ENCODE measurements at regions not wholly inside any gene's neighbourhood (a gene's known extent, or its start where the extent isn't known, plus 50 kb on each side); places are given as distances from the start of the nearest gene placed in this dataset.
A peak's percentile ranks its signal among the peaks of the same experiment; 100 is the strongest.
"Not testable (repeated sequence)": the region's sequence is repeated elsewhere in the genome, so short reads cannot be mapped to it uniquely, and the experiment has no call there.

DNA sequence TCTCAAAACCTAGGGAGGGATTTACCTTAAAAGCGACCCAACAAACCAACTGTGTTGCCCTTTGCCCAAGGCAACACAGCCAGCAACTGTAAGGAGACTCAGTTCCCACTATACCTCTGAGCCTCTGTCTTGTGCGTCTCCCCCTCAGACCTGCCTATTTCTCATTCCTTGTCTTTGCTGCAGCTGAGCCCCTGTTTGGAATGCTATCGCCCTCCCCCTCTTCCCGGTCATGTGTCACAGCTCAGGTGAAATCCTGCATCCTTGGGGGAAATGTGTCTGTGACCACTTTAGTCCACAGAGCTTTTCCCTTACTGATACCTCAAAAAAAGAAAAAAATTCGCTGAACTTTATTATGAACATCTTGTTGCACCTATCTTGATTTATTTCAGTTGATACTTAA lies 52.0 kb upstream of the LRIG1 start:
- no peak for DNase-seq

DNA sequence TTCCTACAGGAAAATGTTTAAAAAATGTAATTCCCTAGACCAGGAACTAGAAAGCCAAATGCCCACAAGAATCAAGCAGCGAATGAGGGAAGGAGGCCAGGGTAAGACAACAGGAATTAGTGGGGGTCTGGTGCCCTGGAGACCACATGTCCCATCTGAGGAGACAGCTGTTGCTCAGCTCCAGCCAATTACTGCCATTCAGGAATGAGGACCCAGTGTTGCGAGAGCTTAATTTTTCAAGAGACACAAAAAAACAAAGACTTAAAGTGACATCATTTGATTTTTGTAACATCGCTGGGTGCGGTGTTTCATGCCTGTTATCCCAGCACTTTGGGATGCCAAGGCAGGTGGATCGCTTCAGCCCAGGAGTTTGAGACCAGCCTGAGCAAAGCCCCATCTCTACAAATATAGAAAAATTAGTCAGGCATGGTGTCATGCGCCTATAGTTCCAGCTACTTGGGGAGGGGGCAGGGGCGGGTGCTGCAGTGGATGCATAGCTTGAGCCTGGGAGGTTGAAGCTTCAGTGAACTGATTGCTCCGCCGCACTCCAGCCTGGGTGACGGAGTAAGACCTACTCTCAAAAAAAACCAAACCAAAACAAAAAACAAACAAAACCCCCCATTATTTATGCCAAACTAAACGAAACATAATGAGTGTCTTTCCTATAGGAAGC lies 52.8 kb upstream of the LRIG1 start:
- peak; percentile 0 for DNase-seq

DNA sequence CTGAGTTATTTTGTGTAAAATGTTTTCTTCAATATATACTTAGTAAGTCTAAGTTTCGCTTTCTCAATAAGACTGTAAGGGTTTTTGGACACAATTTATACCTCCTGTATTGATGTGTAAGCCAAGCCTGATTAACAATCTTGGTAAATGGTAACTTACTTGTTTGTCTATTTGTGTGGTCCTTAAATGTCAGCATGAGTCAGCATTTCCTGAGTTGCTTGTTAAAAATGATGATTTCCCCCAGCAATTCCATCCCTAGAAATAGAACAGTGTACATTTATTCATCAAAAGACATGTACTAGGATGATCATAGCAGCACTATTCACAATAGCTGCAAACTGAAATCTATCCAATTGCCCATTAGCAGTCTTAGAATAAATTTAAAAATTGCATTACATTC lies 53.4 kb upstream of the LRIG1 start:
- no peak for DNase-seq

DNA sequence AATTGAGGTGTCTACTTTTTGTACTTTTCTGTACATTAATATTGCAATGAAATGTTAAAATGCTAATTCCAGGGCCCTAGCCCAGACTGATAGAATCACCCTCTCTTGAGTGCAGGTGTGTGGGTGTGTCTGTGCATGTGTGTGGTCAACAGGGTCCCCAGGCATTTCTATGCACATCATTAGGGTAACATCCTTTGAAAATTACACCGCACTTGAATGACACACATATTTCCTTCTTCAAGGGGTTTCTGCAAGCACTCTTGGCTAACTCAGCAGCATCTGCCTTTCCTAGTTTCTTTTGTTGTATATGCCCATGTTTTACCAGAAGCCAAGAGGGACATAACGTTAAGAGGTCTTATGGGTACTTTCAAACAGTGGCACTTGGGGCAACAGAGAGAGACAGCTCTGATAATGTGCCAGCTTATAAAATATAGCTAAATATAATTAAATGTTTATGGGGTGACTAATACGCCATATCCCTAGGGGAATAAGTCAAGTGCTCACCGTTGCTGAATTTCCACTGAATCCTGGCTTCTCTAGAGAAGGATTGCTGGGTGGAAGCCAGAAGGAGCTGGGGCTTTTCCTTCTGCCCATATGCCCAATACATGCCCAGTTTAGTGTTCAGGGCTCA lies 54.5 kb upstream of the LRIG1 start:
- DNase-seq: peak; percentile 42

DNA sequence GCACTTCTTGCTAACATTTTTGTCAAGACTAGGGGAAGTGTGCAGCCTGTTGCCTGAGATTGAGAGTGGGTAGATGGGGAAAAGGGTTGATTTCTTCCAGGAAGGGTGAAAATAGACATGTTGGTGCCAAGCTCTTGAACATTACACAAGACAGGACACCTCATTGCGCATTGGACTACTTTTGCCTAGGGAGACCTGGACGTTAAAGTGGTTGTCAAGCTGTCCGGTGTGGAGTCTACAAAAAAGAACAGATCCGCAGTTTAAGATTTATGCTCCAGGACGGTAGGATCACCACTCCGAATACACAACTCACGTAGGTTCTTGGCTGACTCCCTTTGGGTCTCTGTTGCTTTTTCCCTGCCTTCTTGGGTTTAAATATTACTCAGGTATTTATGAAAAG lies 56.3 kb upstream of the LRIG1 start:
- no peak for DNase-seq

DNA sequence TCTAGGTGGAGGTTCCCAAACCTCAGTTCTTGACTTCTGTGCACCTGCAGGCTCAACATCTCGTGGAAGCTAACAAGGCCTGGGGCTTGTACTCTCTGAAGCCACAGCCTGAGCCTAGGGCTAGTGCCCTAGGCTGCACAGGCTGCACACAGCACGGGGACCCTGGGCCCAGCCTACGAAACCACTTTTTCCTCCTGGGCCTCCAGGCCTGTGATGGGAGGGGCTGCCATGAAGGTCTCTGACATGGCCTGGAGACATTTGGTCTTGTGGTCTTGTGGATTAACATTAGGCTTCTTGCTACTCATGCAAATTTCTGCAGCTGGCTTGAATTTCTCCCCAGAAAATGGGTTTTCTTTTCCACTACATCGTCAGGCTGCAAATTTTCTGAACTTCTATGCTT lies 59.1 kb upstream of the LRIG1 start:
- not testable (repeated sequence) for DNase-seq

DNA sequence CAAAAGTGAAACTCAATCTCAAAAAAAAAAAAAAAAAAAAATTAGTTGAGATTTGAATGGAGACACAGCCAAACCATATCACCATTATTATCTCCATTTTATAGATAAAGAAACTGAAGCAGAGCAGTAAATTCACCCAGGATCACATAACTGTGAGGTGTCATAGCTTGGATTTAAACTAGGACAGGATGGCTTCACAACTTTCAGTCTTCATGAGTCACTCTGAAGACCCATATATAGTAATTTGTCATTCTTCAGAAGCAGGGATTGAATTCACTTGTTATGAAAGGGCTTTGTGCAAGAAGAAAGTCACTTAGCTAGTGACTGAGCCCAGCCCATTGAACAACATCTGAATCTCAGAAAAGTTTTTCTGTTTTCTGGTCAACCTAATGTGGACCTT lies 60.5 kb upstream of the LRIG1 start:
- DNase-seq: no peak

DNA sequence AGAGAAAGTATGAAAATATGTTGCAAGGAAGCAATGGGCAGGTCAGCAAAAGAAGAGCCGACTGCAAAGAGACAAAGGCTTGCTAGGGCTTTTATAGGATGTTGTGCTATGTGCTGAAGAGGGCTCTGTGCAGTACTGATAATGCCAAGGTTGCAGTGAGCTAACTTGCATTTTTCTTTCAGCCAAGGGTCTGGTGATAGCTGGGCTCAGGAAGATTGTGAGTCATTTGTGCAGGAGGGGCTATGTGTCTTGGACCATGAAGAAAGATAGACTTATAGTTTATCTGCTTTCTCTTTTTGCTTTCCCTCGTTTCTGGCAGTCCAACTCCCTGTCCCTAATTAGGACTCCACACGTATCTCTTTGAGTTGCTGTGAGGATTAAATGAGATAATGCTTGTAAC lies 64.5 kb upstream of the LRIG1 start:
- DNase-seq: no peak

DNA sequence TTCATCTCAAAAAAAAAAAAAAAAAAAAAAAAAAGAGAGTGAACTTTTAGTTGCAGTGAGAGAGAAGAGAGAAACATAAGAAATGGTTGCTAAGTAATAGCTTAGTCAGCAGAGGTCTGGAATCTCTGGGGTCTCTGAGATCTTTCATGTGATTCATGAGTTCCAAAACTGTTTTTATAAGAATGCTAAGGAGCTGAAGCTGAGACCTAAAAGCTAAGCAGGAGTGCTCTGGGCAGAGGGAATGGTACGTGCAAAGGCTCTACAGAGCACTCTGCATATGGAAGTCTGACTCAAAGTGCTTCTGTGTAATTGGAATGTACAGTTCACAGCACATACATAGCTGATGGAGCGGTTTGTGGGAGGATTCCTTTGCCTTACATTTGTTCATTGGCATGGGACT lies 66.3 kb upstream of the LRIG1 start:
- no peak for DNase-seq

DNA sequence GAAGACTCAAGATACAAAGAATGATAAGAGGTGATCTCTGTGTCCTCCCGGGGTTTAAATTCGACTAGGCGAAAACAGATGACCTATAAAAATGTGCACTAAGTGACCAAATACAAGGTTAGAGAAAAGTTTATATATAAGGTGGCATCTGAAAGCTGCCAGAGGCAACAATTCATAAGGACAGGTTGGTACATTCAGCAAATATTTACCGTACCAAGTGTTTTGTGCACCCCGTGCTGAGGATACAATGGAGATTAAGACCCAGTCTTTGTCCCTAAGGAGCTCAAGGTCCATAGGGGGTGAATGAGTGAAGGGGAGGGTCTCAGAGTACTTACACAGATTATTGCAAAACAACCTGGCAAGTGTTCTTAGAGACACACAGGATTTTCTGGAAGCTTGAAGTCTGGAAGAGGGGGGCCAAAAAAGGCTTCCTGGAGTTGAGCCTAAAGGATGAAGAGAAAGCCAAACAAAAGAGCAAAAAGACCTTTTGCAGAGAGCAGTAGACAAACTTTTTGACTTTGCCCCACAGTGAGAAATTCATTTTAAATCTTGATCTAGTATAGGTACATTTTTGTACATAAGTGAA lies 71.4 kb upstream of the LRIG1 start:
- no peak for DNase-seq

DNA sequence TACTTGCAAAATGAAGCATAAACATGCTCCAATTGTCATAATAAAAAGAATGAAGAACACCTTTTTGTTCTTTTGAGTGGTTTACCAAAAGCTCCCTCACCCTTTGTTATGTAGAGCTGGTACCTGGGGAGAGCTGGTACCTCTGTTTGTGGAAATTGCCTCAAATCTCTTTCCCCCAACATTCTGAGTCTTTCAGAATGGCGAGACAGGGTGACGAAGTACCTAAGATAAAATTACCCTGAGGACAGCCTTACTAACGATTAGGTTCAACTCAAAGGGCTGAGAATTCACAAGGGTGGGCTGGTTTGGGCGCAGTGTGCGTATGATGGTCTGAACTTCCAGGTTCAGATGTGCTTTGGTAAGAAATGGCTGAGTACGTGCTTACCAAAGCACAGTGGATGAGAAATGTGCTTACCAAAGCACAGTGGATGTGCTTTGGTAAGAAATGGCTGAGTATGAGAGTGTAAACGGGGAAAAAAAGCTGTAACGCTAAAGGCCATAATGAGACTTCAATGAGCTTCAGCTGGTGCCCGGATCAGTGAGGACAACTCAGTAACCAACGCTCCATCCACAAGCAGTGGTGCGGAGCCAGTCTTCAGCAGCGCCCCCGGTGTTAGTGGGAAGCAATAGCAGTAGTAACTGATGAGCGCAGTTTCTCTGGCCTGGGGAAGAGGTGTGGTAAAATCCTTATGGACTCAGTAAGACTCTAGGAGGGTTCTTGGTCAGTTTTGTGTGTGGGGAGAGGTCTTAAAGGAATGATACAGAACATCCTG lies 72.3 kb upstream of the LRIG1 start:
- DNase-seq: no peak

DNA sequence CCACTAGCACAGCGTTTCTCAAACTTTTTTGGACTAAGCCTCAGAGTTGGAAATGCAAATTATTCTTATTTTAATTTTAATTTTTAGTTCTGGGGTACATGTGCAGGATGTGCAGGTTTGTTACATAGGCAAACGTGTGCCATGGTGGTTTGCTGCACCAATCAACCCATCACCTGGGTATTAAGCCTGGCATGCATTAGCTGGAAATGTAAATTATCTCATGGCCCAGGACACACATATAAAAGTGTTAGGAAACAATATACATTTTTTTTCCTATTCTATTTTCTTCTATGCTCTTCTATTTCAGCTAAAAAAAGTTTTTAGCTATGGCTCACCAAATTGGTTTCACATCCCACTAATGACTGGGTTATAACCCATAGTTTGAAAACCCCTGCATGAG lies 73.3 kb upstream of the LRIG1 start:
- no peak for DNase-seq

DNA sequence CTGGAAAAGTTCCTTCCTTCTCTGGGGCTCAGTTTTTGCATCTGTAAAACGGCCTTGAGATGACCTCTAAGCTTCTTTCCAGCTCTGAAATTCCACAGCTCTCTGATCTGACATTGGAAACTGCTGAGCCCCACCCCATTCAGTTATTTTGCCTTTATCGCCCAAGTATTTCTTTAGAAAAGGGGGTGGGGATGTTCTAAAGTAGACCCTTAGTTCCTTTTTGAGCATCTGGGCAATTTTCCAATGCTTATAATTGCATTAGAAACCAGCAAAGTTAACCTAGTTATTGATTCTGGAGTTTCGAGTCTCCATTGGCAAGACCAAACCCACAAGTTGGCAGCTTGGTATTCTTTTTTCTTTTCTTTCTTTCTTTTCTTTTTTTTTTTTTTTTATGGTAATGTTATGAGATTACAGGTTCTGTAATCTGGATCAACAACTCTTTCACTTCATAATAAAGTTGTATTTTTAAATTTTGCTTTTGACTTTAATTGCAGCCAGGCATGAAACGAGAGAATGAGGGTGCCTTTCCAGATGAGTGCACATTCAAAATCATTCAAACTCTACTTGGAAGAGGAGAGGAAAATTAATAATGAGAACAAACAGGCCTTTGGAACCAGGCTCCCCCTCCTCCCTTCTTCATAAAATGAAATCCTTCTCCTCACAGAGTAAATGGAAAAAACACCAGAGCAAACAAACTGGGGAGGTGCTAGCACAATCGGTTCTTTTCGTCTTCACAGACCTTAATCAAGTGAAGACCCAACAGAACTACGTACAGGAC lies 76.8 kb upstream of the LRIG1 start:
- peak; percentile 35 for DNase-seq

DNA sequence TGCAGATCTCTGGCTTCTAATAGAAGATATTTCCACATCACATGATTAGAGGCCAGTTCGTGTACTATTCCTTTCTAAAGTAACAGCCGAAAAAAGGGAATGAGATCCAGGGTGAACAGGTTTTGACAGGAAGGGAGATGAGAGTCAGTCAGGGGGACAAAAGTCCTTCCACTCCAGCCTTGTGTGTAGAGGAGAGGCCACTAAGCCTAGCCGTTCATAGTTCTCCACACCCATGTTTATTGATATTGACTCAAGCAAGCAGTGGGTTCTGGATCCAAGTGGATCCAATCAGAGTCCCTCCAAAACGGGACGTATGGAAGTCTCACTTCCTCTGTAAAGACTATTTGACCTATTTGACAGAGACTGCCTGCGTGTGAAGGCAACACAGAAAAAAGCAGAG lies 80.4 kb upstream of the LRIG1 start:
- DNase-seq: no peak

DNA sequence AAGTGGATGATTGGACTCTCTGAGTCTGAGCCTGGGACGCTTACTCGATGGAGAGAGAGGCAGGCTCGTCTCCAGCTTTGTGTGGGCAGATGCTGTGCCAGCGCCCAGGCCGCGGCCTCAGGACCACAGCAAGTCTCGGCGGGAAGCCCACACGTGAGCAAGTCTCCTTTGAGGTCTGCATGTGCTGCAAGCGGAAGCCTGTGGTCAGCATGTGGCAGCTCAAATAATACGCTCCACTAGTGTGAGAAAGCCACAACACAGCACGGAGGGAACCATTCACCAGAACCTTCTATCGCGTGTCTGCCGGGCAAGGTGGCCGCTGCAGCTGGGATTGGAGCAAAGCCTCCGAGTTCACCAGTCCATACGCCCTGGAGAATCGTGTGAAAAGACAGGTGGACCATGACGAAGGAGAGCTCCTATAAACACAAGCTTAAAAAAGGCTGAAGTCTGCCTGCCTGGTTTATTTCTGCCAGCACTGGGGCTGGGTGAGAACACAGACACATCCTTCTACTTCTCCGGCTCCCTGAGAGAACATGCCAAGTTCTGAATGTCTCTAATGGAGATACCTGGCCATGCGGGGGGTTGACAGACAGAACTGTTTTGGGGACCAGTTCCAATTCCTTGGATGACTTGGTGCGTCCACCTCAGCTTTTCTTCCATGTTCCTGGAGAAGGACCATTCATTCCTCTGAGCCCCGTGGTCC lies 82.0 kb upstream of the LRIG1 start:
- no peak for DNase-seq

DNA sequence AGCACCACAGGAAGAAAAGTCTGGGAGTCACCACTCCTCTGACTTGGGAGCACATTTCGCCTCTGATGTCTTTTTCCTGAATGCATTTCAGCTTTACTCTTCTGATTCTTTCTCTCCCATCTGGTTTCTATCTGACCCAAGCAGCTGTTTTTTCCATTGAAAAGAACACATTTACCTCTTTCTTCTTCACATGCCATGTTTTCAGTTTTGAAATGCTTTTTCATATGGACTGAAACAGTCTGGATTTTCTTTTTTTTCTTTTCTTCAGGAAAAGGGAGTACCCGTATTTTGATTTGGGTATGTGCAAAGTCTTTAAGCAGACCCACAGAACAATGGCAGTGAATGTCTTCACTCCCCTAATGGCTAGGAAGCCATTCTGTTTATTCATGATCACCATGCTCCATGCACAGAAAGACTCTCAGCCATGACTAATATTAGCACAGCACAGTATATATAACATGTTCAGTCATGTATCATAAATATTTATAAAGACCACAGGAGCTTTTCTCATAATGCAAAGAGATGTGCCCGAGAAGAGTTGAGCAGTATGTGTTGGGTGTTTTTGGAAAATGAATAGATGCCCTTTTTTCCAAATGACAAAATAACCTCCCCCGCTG lies 82.7 kb upstream of the LRIG1 start:
- DNase-seq: no peak

DNA sequence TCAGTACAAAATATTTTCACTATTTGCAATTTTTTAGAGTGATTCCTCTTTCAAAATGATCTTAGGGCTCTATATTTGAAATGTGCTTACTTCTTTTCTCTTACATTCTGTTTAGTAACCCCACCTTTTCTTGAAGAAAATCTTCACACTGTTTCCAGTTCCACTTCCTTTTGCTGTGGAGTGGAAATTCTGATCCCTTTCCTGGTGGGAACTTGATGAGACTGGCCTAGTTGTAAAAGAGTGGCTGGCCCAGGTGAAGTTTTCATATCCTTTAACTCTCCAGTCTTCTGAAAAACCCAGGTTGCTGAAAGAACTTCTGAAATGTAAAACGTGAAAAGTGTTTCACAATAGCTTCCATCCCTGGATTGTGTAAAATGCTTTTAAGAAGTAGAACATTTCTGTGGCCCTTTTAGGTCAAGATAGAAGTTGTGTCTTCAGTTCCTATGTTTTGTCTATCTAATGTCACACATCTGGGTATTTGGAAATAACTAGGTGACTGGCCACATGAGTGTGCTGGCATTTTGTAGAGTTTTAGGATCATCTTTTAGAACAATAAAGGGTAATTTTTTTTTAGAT lies 84.8 kb upstream of the LRIG1 start:
- no peak for DNase-seq

DNA sequence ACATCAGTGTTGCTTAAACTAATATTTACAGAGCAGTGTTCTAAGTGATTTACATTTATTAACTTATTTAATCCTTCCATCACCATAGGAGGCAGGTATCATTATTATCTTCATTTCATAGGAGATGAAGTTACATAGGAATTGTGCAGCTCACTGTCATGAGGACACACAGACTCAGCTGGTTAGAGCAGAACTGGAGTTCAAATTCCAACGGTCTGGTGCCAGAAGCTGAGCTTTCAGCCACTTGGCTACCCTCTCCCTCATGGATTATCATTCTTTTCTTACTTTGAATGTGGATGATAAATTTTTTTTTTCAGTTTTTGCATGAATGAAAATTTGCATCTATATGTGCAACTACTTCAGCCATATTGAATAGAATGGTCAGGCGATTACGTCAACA lies 86.0 kb upstream of the LRIG1 start:
- no peak for DNase-seq

DNA sequence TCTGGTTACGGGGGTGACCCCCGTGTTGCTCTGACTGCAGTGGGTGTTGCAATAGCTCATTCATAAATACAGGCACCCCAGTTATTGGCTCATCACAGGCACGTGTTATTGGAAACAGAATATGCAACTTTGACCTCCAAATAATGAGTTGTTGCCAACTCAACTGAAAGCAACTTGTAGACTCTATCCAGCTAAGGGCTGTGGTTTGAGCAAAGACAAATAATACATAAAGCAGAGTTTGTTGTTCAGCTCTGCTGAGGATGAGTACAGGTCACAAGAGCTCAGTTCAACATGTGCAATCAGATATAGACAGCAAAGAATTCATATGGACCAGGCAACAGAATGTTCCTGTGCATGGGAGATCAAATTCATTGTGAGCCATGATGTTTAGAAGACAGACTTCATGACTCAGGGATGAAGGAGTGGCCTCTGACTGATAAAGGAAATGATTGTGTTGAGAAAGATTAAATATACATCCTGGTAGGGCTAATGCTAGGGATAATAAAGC lies 87.6 kb upstream of the LRIG1 start:
- no peak for DNase-seq

DNA sequence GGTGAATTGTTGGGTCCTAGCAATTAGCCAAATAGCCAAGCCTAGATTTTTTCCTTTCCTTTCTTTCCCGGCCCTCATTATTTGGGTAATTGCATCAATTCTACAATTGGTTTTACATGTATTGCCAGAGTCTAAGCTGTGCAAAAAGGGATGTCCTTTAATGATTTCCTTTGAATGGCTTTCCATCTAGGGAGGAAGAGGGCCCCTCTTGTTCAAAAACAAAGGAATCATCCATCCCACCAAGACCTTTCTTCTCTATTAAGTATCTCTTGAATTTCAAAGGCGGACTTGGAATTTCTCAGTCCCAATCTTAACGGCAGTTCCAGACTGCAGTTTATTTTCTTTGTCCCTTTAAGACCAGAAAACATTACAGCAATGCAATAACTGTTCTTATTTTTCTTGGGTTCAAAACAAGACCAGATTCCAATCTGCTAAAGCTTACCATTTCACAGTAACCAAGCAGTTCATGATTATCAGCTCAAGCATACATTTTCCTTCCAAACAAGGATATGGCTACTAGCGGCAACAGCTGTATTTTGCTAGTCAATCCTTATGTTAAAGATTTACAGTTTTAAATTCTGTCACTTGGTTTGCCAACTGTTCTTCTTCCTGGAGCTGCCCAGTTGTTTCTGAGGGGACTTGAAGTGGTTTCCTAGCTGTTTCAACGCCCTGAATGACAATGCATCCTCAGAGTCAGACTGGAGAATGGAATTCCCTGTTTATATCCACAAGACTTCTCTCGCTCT lies 91.4 kb upstream of the LRIG1 start:
- DNase-seq: no peak
